HFFc6 (cell line): ENCODE measurements at regions not wholly inside any gene's neighbourhood (a gene's known extent, or its start where the extent isn't known, plus 50 kb on each side); places are given as distances from the start of the nearest gene placed in this dataset.

Experiments
- DNase-seq: peaks from one replicate; pipeline ENCODE4 v3.0.0-alpha.2; 2018
- H3K27ac Mint-ChIP-seq: 2 replicates; pipeline ENCODE4 v1.8.0; 2020; ENCODE audit warnings: mild to moderate bottlenecking, mixed read lengths
- H3K27me3 Mint-ChIP-seq: 2 replicates; pipeline ENCODE4 v1.8.0; 2021; ENCODE audit warnings: mild to moderate bottlenecking, moderate library complexity, mixed read lengths; ENCODE audit not compliant: insufficient read depth
- H3K36me3 Mint-ChIP-seq: 2 replicates; pipeline ENCODE4 v1.8.0; 2021; ENCODE audit warnings: low read depth, mixed read lengths
- H3K4me1 Mint-ChIP-seq: 2 replicates; pipeline ENCODE4 v1.8.0; 2020; ENCODE audit warnings: low read depth, mixed read lengths
- H3K4me3 Mint-ChIP-seq: 2 replicates; pipeline ENCODE4 v1.8.0; 2020; ENCODE audit warnings: mild to moderate bottlenecking, moderate library complexity, mixed read lengths
- H3K9me3 Mint-ChIP-seq: 2 replicates; pipeline ENCODE4 v1.8.0; 2020; ENCODE audit warnings: mild to moderate bottlenecking, mixed read lengths
- CTCF ChIP-seq: fragments of 200-600 bp; sonication (generic); IDR thresholded peaks from 2 replicates; pipeline ENCODE4 v1.5.0; 2021; ENCODE audit warnings: antibody characterized with exemption, mild to moderate bottlenecking

GRCh38 chr3:80855482-80855881 is 906.0 kb downstream of the GBE1 start:
- Mint-ChIP-seq H3K9me3 (peaks cover 20% of the 10 kb centered on the region), H3K4me1 (no peaks in the 10 kb centered on the region), H3K36me3 (no peaks in the 10 kb centered on the region), H3K4me3 (no peak overlapping the region), H3K27ac (no peak overlapping the region), H3K27me3 (no peaks in the 10 kb centered on the region)
- TF ChIP-seq CTCF, result no peak
- no peak for DNase-seq

DNA sequence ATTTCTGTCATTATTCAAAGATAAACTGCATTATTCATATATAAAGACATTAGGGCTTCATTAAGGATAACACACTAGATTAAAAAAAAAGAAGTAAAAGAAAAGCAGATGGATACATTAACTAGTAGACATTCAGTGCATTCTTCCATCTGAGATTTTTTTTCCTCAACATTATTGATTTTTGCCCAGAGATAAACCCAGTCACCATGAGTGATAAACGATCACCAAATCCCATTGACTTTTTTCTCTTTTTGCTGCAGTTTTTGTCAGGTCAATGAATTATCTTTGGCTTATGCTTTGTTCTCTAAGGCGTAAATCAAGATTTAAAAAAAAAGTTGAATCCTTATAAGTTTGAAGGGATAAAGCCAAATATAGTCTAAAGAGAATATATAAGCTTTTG is 925.0 kb downstream of the GBE1 start:
- H3K36me3 Mint-ChIP-seq, result no peaks in the 10 kb centered on the region
- no peaks in the 10 kb centered on the region for H3K27me3 Mint-ChIP-seq
- H3K4me3 Mint-ChIP-seq, result no peak overlapping the region
- H3K4me1 Mint-ChIP-seq, result no peaks in the 10 kb centered on the region
- H3K27ac Mint-ChIP-seq, result no peak overlapping the region
- peaks cover 26% of the 10 kb centered on the region for H3K9me3 Mint-ChIP-seq
- no peak for TF ChIP-seq CTCF
- DNase-seq, result no peak

GRCh38 chr3:80807577-80807976 is 953.9 kb downstream of the GBE1 start:
- Mint-ChIP-seq H3K27ac (no peak overlapping the region), H3K4me3 (no peak overlapping the region), H3K27me3 (no peaks in the 10 kb centered on the region; the same call in 1 of the 2 replicates), H3K36me3 (no peaks in the 10 kb centered on the region), H3K9me3 (peaks cover 14% of the 10 kb centered on the region), H3K4me1 (no peaks in the 10 kb centered on the region)
- DNase-seq, result no peak
- TF ChIP-seq CTCF, result no peak

DNA sequence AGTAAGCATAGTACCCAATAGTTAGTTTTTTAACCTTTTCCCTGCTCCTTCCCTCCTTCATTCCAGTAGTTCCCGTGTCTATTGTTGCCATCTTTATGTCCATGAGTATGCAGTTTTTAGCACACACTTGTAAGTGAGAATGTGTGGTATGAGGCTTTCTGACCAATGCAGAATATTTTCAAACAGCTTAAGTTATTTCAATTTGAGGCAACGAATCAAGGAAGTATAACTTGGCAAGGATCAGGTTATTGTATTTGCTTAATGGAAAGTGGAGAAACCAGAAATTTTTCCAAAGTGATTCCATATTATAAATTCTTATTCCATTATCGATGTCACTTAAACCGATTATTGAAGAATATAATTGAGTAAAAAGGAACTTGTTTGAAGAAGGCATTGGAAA is 954.8 kb downstream of the GBE1 start:
- no peak overlapping the region for H3K4me3 Mint-ChIP-seq
- TF ChIP-seq CTCF, result no peak
- H3K9me3 Mint-ChIP-seq, result peaks cover 19% of the 10 kb centered on the region
- H3K27ac Mint-ChIP-seq, result no peak overlapping the region
- no peaks in the 10 kb centered on the region for H3K4me1 Mint-ChIP-seq
- no peak for DNase-seq
- no peaks in the 10 kb centered on the region; the same call in 1 of the 2 replicates for H3K36me3 Mint-ChIP-seq
- H3K27me3 Mint-ChIP-seq, result no peaks in the 10 kb centered on the region; the same call in 1 of the 2 replicates

DNA sequence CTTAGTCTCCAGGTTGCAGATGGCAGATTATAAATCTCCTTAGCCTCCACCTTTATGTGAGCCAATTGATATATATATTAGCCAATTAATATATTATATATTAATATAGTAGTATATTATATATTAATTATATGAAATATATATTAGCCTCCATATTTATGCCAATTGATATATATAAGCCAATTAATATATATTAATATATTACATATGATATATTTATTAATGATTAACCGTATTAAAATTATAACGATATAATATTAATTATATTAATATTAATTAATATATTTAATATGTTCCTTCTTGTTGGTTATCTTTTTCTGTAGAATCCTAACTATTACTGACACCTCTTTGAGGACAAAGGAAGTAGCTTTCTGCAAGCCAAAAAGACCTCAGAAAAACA is 972.5 kb downstream of the GBE1 start:
- H3K9me3 Mint-ChIP-seq, result peaks cover 13% of the 10 kb centered on the region
- no peaks in the 10 kb centered on the region for H3K27me3 Mint-ChIP-seq
- H3K4me3 Mint-ChIP-seq, result no peak overlapping the region
- H3K27ac Mint-ChIP-seq, result no peak overlapping the region
- no peak for TF ChIP-seq CTCF
- DNase-seq, result no peak
- H3K36me3 Mint-ChIP-seq, result no peaks in the 10 kb centered on the region
- H3K4me1 Mint-ChIP-seq, result no peaks in the 10 kb centered on the region

DNA sequence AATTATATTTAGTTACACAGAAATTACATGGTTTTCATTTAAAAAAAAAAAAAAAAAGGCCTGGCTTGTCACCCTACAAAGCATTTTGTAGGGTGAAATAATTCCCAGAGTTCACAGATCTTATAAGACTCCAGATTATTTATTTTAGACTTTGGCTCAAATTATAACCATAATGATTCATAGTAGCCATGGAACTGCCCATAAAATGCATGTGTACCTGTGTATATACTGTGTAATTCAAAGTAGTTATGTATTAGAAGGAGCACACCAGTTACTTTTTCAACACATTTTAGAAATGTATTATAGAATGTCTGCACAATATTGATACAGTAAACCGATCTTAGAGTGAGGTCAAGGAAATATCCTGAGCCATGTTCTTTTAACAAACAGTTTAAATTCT is 975.6 kb downstream of the GBE1 start:
- H3K36me3 Mint-ChIP-seq, result no peaks in the 10 kb centered on the region
- no peaks in the 10 kb centered on the region for H3K27me3 Mint-ChIP-seq
- DNase-seq, result no peak
- TF ChIP-seq CTCF, result no peak
- H3K4me3 Mint-ChIP-seq, result no peak overlapping the region
- no peak overlapping the region for H3K27ac Mint-ChIP-seq
- peaks cover 13% of the 10 kb centered on the region; the same call in 1 of the 2 replicates for H3K9me3 Mint-ChIP-seq
- H3K4me1 Mint-ChIP-seq, result no peaks in the 10 kb centered on the region
